ENCODE measurements at regions not wholly inside any gene's neighbourhood (a gene's known extent, or its start where the extent isn't known, plus 50 kb on each side); places are given as distances from the start of the nearest gene placed in this dataset.

DNA sequence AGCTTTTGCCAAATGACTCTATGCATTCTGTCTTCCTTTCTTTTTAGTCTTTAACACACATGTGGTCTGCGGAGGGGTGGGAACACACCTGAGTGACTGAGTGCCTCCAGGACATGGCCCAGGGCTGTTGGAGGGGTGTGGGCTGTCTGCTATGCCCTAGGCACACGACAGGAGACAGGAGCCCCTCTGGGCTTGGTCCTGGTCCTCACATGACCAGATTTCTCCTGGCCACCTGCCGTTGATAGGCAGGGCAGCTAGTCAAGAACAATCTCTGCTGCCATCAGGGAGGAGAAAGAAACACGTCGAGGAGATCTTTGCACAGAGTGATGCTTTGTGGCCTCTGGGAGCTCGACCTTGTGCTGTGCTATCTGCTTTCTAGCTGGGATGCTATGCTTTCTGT, 176.6 kb downstream of the KLF13 start:
- Histone ChIP-seq H3K9ac (replicated peaks; ENCODE audit: extremely low read depth, insufficient read depth, low read length) (no peak overlapping the region), H3K9me3 (replicated peaks; ENCODE audit: control insufficient read depth, insufficient read depth, low read length) (no peaks in the 10 kb centered on the region), H3K27me3 (ENCODE audit: control insufficient read depth in 2 of 2, insufficient read depth in 2 of 2, low read length in 2 of 2) (no peaks in the 10 kb centered on the region), H3K4me2 (ENCODE audit: insufficient read depth, low read length) (no peak overlapping the region), H3K9me1 (replicated peaks; ENCODE audit: control insufficient read depth, extremely low read depth, insufficient read depth, low read length) (no peaks in the 10 kb centered on the region), H3K36me3 (ENCODE audit: control insufficient read depth in 2 of 2, extremely low read depth in 1 of 2, insufficient read depth in 2 of 2, low read length in 2 of 2) (no peaks in the 10 kb centered on the region), H3K4me1 (ENCODE audit: control insufficient read depth, extremely low read depth, insufficient read depth, low read length) (peaks cover 2% of the 10 kb centered on the region), H3K27ac (ENCODE audit: insufficient read depth, low read depth, low read length) (no peak overlapping the region), H3K79me2 (ENCODE audit: control insufficient read depth, insufficient read depth, low read length) (no peaks in the 10 kb centered on the region), H2AFZ (ENCODE audit: low read depth, low read length) (no peak overlapping the region), H3K4me3 (replicated peaks in 1 of 3; ENCODE audit: insufficient read depth in 1 of 3, low read depth in 1 of 3, low read length in 3 of 3) (no peak overlapping the region), H4K20me1 (replicated peaks; ENCODE audit: control insufficient read depth, extremely low read depth, insufficient read depth, low read length) (no peaks in the 10 kb centered on the region)
- intact Hi-C loops (cut with micrococcal nuclease) (no loop called here), dilution Hi-C loops (cut with MboI; ENCODE audit: extremely low pct_ligation_motif_present, low sequenced_read_pairs) (no loop called here)
- TF ChIP-seq, protein P1, sequence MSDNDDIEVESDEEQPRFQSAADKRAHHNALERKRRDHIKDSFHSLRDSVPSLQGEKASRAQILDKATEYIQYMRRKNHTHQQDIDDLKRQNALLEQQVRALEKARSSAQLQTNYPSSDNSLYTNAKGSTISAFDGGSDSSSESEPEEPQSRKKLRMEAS (IDR thresholded peaks at IDR 0.05; ENCODE audit: insufficient read depth, insufficient read length) = no peak
- TF ChIP-seq, protein P2, sequence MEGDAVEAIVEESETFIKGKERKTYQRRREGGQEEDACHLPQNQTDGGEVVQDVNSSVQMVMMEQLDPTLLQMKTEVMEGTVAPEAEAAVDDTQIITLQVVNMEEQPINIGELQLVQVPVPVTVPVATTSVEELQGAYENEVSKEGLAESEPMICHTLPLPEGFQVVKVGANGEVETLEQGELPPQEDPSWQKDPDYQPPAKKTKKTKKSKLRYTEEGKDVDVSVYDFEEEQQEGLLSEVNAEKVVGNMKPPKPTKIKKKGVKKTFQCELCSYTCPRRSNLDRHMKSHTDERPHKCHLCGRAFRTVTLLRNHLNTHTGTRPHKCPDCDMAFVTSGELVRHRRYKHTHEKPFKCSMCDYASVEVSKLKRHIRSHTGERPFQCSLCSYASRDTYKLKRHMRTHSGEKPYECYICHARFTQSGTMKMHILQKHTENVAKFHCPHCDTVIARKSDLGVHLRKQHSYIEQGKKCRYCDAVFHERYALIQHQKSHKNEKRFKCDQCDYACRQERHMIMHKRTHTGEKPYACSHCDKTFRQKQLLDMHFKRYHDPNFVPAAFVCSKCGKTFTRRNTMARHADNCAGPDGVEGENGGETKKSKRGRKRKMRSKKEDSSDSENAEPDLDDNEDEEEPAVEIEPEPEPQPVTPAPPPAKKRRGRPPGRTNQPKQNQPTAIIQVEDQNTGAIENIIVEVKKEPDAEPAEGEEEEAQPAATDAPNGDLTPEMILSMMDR (IDR thresholded peaks at IDR 0.05; ENCODE audit: extremely low read depth in 1 of 2, insufficient read depth in 1 of 2, low read depth in 1 of 2, low read length in 2 of 2) = no peak
- TF ChIP-seq MYC (IDR thresholded peaks at IDR 0.05; ENCODE audit: low read depth, low read length) (no peak), FOS (IDR thresholded peaks at IDR 0.05; ENCODE audit: borderline replicate concordance, insufficient read depth, low read length) (no peak), POLR2AphosphoS5 (IDR thresholded peaks at IDR 0.05; ENCODE audit: insufficient read depth, low read depth, low read length) (no peak), EZH2 (IDR thresholded peaks at IDR 0.05; ENCODE audit: borderline replicate concordance, low read depth, low read length, severe bottlenecking) (no peak), POLR2A (IDR thresholded peaks at IDR 0.05; ENCODE audit: low read depth, low read length) (no peak), GATA2 (IDR thresholded peaks at IDR 0.05; ENCODE audit: insufficient read depth, insufficient read length, low read depth, low read length) (no peak)
- FAIRE-seq = no peak
- ChIA-PET POLR2A (no interaction called here), CTCF (interaction anchor here (1.1 to 1.6 kb wide), 3 partner anchors 13 to 288 kb away, joined by 3 read pairs; no protein-coding TSS in a partner anchor)
- BruUV-seq (replicated peaks) = no TSS peak
- DNase-seq (ENCODE audit: low read depth, low spot score) = no peak

All from endothelial cell of umbilical vein (primary cell).